ENCODE measurements at regions not wholly inside any gene's neighbourhood (a gene's known extent, or its start where the extent isn't known, plus 50 kb on each side); places are given as distances from the start of the nearest gene placed in this dataset.

DNA sequence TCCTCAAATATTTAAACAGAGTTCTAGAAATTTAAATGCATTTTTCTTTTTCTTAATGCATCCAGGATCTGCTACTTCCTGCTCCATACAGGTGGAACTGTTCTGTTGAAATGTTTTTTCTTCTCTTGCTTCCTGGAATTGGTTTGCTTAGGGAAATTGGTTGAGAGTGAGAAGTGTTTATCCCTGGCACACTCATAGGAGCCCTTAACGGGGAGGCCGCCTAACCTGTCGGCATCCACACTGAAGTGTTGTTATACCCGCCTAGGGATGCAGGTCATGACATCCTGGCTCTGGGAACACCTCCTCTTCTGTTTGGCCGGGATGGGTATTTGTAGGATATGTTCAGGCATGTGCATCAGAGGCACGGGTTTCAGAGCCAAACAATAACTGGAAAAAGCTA lies 239.7 kb downstream of the GADD45G start:
- TF ChIP-seq, protein P1, sequence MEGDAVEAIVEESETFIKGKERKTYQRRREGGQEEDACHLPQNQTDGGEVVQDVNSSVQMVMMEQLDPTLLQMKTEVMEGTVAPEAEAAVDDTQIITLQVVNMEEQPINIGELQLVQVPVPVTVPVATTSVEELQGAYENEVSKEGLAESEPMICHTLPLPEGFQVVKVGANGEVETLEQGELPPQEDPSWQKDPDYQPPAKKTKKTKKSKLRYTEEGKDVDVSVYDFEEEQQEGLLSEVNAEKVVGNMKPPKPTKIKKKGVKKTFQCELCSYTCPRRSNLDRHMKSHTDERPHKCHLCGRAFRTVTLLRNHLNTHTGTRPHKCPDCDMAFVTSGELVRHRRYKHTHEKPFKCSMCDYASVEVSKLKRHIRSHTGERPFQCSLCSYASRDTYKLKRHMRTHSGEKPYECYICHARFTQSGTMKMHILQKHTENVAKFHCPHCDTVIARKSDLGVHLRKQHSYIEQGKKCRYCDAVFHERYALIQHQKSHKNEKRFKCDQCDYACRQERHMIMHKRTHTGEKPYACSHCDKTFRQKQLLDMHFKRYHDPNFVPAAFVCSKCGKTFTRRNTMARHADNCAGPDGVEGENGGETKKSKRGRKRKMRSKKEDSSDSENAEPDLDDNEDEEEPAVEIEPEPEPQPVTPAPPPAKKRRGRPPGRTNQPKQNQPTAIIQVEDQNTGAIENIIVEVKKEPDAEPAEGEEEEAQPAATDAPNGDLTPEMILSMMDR (IDR thresholded peaks at IDR 0.05) = no peak
- TF ChIP-seq EP300 (IDR thresholded peaks at IDR 0.05) = no peak

Measured in suprapubic skin (tissue), 3 donors.